Spleen (tissue), 7 donors: ENCODE measurements at regions not wholly inside any gene's neighbourhood (a gene's known extent, or its start where the extent isn't known, plus 50 kb on each side); places are given as distances from the start of the nearest gene placed in this dataset.

Experiments used
- CTCF ChIP-seq, 11 experiments: fragments of 200-600 bp in 7 of 11; fragments of 450-650 bp in 4 of 11; sonication (generic) in 4 of 11; IDR thresholded peaks in 8 of 11; conservative IDR thresholded peaks in 3 of 11; 1 replicate in 7 of 11; 2 replicates in 4 of 11; pipeline versions ENCODE4 v1.4.0 to v1.8.0; 2016 to 2021; ENCODE audit warnings: antibody characterized with exemption in 11 of 11, inconsistent platforms in 4 of 11, mild to moderate bottlenecking in 1 of 11
- POLR2AphosphoS5 ChIP-seq, 3 donors: sonication (generic); formaldehyde crosslinking; IDR thresholded peaks; one replicate each; pipeline ENCODE4 v1.5.1; 2017; ENCODE audit warnings: antibody characterized with exemption in 3 of 3
- donor health status: DM: no; HTN: no; CAD: no; lungs with moderate emphysema.
- donor health status: DM: no; HTN: no; CAD: no.
- donor health status: DM: no; HTN: no; CAD: no.

DNA sequence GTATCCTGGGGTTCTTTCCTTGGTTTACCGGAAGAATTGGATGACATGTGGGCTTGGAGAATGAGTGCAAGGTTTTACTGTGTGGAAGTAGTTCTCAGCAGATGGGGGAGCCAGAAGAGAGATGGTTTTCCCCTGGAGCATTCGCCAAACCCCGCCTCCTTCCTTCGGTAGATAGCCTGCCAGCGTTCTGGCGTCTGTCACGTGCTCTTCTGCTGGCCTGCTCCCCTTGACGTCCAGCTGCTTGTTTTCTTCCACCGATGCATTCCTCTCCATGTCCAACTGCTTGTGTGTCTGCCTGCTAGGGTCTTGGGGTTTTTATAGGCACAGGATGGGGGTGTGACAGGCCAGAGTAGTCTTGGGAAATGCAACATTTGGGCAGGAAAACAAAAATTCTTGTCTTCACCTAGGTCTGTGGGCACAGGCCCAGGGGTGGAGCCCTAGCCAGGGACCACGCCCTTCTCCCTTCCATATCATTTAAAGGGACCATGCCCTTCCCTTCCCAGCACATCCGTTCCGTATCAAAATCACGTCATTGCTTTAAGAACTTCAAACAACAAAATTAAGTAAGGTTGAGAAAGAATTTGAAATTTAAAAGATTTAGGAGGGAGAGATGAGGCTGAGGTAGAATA lies 538.7 kb upstream of the SMIM31 start:
- TF ChIP-seq CTCF (IDR thresholded peaks at IDR 0.05 in 8 of 11, conservative IDR thresholded peaks at IDR 0.05 in 3 of 11) (no peak), POLR2AphosphoS5 (IDR thresholded peaks at IDR 0.05) (no peak)
